OCI-LY3 (cell line): ENCODE measurements at regions not wholly inside any gene's neighbourhood (a gene's known extent, or its start where the extent isn't known, plus 50 kb on each side); places are given as distances from the start of the nearest gene placed in this dataset.

Experiments
- EZH2phosphoT487 ChIP-seq: fragments of 200-600 bp; shearing (Covaris generic); IDR thresholded peaks from 2 replicates; pipeline ENCODE4 v1.6.1; 2018; ENCODE audit warnings: antibody characterized with exemption, mixed run types, low read depth
- TF ChIP-seq, protein P1 (sequence below): fragments of 200-600, 300-600 bp; sonication (generic); IDR thresholded peaks from 2 replicates; pipeline ENCODE4 v1.5.1; 2014; ENCODE audit warnings: antibody characterized with exemption, low read length, low read depth

DNA sequence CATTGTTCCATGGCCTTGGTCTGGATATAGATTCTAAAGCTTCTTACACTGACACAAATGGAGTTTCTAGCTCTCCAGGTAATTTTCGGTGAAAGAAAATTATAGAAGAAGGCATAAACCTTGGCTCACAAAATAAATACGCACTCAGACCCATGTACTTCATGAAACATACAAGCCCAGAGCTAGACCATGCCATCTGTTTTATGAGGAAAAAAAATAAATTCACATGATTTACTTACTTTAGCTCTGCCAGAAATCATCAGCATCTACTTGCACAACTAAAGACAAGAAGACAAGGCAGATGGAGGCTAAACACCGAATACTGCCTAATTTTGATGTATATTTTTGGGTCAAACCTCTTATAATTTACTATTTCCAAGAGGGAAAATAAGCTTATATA is 197.4 kb upstream of the KLF14 start:
- TF ChIP-seq, protein P1, sequence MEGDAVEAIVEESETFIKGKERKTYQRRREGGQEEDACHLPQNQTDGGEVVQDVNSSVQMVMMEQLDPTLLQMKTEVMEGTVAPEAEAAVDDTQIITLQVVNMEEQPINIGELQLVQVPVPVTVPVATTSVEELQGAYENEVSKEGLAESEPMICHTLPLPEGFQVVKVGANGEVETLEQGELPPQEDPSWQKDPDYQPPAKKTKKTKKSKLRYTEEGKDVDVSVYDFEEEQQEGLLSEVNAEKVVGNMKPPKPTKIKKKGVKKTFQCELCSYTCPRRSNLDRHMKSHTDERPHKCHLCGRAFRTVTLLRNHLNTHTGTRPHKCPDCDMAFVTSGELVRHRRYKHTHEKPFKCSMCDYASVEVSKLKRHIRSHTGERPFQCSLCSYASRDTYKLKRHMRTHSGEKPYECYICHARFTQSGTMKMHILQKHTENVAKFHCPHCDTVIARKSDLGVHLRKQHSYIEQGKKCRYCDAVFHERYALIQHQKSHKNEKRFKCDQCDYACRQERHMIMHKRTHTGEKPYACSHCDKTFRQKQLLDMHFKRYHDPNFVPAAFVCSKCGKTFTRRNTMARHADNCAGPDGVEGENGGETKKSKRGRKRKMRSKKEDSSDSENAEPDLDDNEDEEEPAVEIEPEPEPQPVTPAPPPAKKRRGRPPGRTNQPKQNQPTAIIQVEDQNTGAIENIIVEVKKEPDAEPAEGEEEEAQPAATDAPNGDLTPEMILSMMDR, result no peak
- no peak for TF ChIP-seq EZH2phosphoT487
